ENCODE measurements at regions not wholly inside any gene's neighbourhood (a gene's known extent, or its start where the extent isn't known, plus 50 kb on each side); places are given as distances from the start of the nearest gene placed in this dataset.

DNA sequence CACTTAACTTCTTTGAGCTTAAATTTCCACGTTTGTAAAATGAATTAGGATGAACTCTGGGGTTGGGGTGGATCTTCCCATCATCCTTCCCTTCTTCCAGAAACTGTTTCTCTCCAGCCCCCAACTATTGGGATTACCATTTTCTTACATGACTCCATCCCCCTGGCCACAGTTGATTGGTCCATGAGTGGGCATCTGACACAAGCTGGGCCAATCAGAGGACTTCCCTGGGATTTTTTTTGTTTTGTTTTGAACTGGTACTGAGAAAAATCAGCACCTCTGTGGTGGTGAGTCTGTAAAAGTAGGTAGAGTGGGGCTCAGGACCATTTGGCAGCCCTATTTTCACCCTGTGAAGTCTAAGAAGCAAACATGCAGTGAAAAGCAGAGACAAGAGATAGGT lies 118.0 kb upstream of the SERTAD2 start:
- H3K27me3 ChIP-seq (ENCODE audit: control insufficient read depth, insufficient read depth, low read length): peaks cover 18% of the 10 kb centered on the region
- no peaks in the 10 kb centered on the region for H3K9me3 ChIP-seq (ENCODE audit: control insufficient read depth, low read depth, low read length)
- H3K36me3 ChIP-seq (ENCODE audit: control insufficient read depth, low read depth, low read length): no peaks in the 10 kb centered on the region
- peaks cover 7% of the 10 kb centered on the region for H3K4me1 ChIP-seq (ENCODE audit: control insufficient read depth, low read depth, low read length)
- H3K27ac ChIP-seq (ENCODE audit: low read length): no peak overlapping the region
- no peak overlapping the region for H3K9ac ChIP-seq (ENCODE audit: low read length)
- no peak overlapping the region for H3K4me3 ChIP-seq (ENCODE audit: low read length)

DNA sequence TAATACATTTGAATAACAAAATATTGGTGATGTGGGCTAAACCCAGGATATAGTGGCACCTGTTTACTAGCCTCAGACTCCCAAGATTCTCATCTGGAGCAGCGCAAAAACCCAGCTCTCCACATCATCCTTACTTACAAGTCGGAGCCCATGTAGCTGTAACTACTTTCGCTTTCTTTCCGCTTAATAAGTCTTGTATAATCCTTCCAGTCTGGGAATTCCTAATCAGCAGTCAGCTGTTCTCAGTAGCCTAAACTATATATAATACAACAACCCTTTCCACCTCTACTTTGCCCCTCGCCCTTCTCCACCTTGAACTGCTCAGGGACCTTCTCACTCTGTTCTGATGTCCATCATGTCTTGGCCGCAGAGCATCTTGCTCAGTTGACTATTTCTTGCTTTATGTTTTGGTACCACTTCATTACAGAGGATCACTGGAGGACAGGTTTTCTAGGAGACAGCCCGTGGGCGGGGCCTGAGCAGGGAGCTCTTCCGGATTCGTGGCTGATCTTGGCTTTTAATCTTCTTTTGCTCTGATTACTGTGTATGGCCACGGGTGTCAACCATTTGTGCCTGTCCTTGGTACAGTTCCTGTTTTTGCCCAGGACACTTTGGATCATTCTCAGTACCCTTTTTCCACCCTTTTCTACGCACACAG lies 119.9 kb upstream of the SERTAD2 start:
- H3K27ac ChIP-seq (ENCODE audit: low read length): no peak overlapping the region
- no peaks in the 10 kb centered on the region for H3K36me3 ChIP-seq (ENCODE audit: control insufficient read depth, low read depth, low read length)
- no peaks in the 10 kb centered on the region for H3K9me3 ChIP-seq (ENCODE audit: control insufficient read depth, low read depth, low read length)

DNA sequence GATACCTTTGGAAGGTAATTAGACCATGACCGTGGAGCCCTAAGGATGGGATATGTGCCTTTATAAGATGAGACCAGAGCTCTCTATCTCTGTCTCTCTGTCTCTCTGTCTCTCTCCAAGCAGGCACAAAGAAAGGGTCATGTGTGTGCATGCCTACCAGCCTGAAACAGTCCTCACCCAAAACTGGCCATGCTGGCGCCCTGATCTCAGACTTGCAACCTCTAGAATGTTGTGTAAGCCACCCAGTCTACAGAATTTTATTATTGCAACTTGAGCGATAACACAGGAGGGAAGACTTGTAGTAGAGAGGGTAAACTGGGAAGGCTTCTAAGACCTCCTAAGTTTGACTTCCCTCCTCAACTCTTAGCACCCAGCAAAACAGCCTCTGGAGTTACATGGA lies 124.1 kb upstream of the SERTAD2 start:
- no peak overlapping the region for H3K9ac ChIP-seq (ENCODE audit: low read length)
- no peaks in the 10 kb centered on the region for H3K9me3 ChIP-seq (ENCODE audit: control insufficient read depth, low read depth, low read length)
- no peak overlapping the region for H3K4me3 ChIP-seq (ENCODE audit: low read length)
- H3K36me3 ChIP-seq (ENCODE audit: control insufficient read depth, low read depth, low read length): no peaks in the 10 kb centered on the region
- H3K27me3 ChIP-seq (ENCODE audit: control insufficient read depth, insufficient read depth, low read length): no peaks in the 10 kb centered on the region
- H3K4me1 ChIP-seq (ENCODE audit: control insufficient read depth, low read depth, low read length): no peaks in the 10 kb centered on the region
- H3K27ac ChIP-seq (ENCODE audit: low read length): no peak overlapping the region

More for the DNA sequence above, 119.9 kb upstream of the SERTAD2 start:
- peaks cover 5% of the 10 kb centered on the region for H3K27me3 ChIP-seq (ENCODE audit: control insufficient read depth, insufficient read depth, low read length)
- H3K4me3 ChIP-seq (ENCODE audit: low read length): no peak overlapping the region
- no peak overlapping the region for H3K9ac ChIP-seq (ENCODE audit: low read length)
- H3K4me1 ChIP-seq (ENCODE audit: control insufficient read depth, low read depth, low read length): peaks cover 4% of the 10 kb centered on the region

DNA sequence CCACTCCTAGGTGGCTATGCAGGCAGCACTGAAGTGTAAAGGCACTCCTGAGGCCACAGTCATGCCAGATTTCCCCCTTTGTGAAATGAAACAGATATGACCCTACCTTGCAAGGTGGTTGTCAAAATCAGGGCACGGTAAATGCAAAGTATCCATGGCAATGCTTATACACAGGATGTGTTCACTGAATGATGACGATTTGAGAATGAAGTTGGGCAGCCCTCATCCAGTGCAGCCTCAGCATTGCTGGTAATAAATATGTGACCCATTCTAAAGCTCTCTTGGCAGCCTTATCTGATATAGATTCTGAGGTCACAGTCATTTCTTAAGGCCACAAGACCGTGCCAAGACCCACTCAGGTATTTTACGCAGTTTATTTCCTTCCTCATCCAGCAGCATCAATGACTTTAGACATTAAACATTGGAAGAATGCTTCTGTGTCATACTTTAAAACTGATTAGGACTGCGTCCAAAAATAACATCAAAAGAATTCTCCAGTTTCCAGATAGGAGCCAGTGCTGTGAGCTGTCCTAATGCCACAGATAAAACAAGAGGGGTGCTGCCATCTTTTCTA lies 125.5 kb upstream of the SERTAD2 start:
- Histone ChIP-seq H3K9ac (ENCODE audit: low read length) (no peak overlapping the region), H3K27ac (ENCODE audit: low read length) (no peak overlapping the region), H3K4me1 (ENCODE audit: control insufficient read depth, low read depth, low read length) (no peaks in the 10 kb centered on the region), H3K36me3 (ENCODE audit: control insufficient read depth, low read depth, low read length) (no peaks in the 10 kb centered on the region), H3K27me3 (ENCODE audit: control insufficient read depth, insufficient read depth, low read length) (no peaks in the 10 kb centered on the region), H3K9me3 (ENCODE audit: control insufficient read depth, low read depth, low read length) (no peaks in the 10 kb centered on the region), H3K4me3 (ENCODE audit: low read length) (no peak overlapping the region)

DNA sequence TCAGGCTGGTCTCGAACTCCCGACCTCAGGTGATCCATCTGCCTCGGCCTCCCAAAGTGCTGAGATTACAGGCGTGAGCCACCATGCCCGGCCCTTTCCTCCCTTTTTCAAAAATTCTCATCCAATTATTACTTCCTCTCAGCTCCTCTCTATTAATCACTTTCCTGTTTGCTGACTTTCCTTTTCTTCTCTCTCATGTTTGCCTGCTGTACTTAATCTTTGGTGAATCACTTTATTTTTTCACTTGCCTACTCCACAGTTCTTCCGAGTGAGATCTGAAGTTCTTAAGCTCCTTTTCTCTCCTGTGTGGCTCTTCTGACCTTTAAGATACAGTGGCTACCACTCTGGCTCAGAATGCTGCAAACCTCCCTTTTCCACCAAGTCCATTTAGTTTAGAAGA lies 126.3 kb upstream of the SERTAD2 start:
- Histone ChIP-seq H3K27me3 (ENCODE audit: control insufficient read depth, insufficient read depth, low read length) (no peaks in the 10 kb centered on the region), H3K9me3 (ENCODE audit: control insufficient read depth, low read depth, low read length) (no peaks in the 10 kb centered on the region), H3K4me1 (ENCODE audit: control insufficient read depth, low read depth, low read length) (no peaks in the 10 kb centered on the region), H3K9ac (ENCODE audit: low read length) (no peak overlapping the region), H3K27ac (ENCODE audit: low read length) (no peak overlapping the region), H3K36me3 (ENCODE audit: control insufficient read depth, low read depth, low read length) (no peaks in the 10 kb centered on the region), H3K4me3 (ENCODE audit: low read length) (no peak overlapping the region)

DNA sequence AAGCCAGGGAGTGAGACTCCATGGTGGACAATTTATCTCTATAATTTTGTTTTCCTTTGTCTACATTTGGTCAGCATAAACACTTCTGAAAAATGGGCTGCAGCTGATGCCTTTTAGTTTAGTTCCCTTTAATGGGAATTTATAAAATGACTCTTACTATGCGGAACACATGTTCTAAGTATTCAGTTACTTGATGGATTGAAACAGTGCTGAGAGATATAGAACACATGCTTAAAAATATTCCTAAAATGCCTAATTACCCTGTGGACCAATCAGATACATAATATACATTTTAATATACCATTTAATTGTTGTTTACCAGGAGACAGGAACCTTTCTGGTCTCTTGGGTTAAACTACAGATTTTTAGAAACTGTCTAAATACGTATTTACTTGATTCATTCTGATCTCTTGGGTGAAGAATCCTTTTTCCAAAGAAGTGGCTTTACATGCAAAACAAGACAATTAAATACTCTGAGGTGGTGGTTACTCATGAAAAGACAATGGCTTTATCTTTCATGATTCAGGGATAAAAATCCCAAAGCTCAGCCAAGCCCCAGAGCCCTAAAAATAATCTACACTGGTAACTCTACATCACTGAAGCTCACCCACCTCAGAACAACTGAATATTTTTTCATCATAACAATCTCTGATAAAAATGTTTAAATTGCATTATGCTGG lies 128.1 kb upstream of the SERTAD2 start:
- H3K9ac ChIP-seq (ENCODE audit: low read length): no peak overlapping the region
- H3K27ac ChIP-seq (ENCODE audit: low read length): no peak overlapping the region
- H3K4me1 ChIP-seq (ENCODE audit: control insufficient read depth, low read depth, low read length): no peaks in the 10 kb centered on the region
- H3K36me3 ChIP-seq (ENCODE audit: control insufficient read depth, low read depth, low read length): no peaks in the 10 kb centered on the region
- H3K4me3 ChIP-seq (ENCODE audit: low read length): no peak overlapping the region
- H3K27me3 ChIP-seq (ENCODE audit: control insufficient read depth, insufficient read depth, low read length): no peaks in the 10 kb centered on the region
- H3K9me3 ChIP-seq (ENCODE audit: control insufficient read depth, low read depth, low read length): no peaks in the 10 kb centered on the region

DNA sequence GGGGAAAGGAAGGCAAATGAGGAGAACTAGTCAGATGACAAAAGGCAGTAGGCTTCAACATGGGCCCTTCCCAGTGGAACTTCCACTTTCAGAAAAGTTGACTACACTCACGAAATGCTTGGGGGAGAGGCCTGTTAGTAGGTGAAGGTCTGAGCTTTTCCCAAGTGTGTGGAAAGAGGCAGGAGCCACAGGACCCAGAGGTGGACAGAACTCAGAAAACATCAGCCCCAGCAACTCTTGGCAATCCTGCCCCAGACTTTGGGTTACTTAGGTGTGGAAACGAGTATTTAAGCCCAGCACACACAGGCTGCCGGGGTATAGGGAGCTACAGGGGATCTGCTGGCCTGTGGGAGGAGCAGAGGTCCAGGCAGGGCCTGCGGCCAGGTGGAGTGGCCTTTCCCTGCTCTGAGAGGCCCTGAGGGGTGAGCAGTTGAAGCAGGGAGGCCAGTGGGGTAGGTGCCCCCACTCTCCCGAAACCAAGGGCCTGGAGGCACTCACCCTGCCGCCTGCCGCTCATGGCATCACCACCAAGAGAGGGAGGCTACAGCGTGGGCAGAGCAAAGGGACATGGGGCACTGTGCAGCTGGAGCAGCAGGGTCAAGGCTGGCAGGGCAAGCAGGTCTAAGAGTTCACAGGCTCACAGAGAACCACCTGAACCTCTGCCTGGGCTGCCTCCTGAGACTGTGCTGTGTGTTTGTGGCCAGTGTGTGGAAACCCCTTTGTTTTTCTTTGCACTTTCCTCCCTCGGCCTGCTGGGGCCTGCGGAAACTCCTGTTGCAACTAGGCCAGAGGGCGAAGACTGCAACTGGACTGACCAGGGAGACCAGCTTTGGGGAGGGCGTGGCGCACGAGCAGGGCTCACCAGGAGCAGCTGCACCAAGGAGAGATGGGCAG lies 130.7 kb upstream of the SERTAD2 start:
- no peak overlapping the region for H3K9ac ChIP-seq (ENCODE audit: low read length)
- H3K4me3 ChIP-seq (ENCODE audit: low read length): no peak overlapping the region
- H3K9me3 ChIP-seq (ENCODE audit: control insufficient read depth, low read depth, low read length): no peaks in the 10 kb centered on the region
- H3K36me3 ChIP-seq (ENCODE audit: control insufficient read depth, low read depth, low read length): no peaks in the 10 kb centered on the region
- no peak overlapping the region for H3K27ac ChIP-seq (ENCODE audit: low read length)
- H3K27me3 ChIP-seq (ENCODE audit: control insufficient read depth, insufficient read depth, low read length): no peaks in the 10 kb centered on the region
- H3K4me1 ChIP-seq (ENCODE audit: control insufficient read depth, low read depth, low read length): no peaks in the 10 kb centered on the region

DNA sequence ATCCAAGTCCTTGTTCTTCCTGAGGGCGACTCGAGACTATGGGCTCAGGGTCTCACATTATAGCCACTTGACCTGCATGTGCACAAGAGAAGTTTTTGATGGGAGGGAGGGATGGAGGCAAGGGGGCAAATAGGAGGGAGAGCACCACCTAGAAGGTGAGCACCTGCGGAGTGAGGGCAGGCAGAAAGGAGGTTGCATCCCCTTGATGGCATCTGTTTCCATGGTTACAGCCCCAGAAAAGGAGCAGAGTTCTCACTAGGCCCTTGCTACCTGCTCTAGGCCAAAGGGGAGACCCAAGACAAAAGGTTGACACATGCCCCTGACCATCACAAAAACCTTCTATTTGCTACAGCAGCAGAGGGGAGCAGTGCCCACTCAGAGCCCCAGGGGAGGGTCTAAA lies 131.5 kb upstream of the SERTAD2 start:
- Histone ChIP-seq H3K4me1 (ENCODE audit: control insufficient read depth, low read depth, low read length) (no peaks in the 10 kb centered on the region), H3K27ac (ENCODE audit: low read length) (no peak overlapping the region), H3K36me3 (ENCODE audit: control insufficient read depth, low read depth, low read length) (no peaks in the 10 kb centered on the region), H3K9me3 (ENCODE audit: control insufficient read depth, low read depth, low read length) (no peaks in the 10 kb centered on the region), H3K27me3 (ENCODE audit: control insufficient read depth, insufficient read depth, low read length) (no peaks in the 10 kb centered on the region), H3K9ac (ENCODE audit: low read length) (no peak overlapping the region), H3K4me3 (ENCODE audit: low read length) (no peak overlapping the region)

DNA sequence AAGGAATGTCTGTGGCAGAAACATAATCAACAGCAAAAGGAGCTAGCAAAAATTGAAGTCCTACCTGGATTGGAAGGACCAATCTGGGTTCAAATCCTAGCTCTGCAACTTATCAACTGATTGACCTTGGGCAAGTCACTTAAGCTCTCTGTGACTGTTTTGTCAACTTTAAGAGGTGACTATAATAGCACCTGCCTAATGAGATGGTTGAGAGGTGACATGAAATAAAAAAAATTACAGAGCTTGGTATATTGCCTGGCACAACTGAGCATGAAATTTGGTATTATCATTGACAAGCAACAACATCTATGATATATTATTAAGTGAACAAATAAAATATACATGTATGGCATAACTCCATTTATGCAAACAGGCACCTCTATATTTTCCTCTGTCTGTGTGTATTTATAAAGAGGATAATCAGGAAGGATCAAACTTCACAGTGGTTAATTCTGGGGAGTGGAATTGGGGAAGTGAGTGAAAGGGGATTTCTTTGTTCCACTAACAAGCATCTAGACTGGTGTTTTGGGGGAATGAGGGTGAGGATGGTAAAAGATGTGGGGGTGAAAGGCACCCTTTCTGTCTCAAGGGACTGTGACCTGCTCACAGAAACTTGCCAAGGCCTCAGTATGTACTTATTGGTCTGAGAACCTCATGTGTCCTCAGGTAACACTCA lies 132.8 kb upstream of the SERTAD2 start:
- Histone ChIP-seq H3K36me3 (ENCODE audit: control insufficient read depth, low read depth, low read length) (no peaks in the 10 kb centered on the region), H3K4me1 (ENCODE audit: control insufficient read depth, low read depth, low read length) (no peaks in the 10 kb centered on the region), H3K9me3 (ENCODE audit: control insufficient read depth, low read depth, low read length) (no peaks in the 10 kb centered on the region), H3K27me3 (ENCODE audit: control insufficient read depth, insufficient read depth, low read length) (no peaks in the 10 kb centered on the region), H3K4me3 (ENCODE audit: low read length) (no peak overlapping the region), H3K9ac (ENCODE audit: low read length) (no peak overlapping the region), H3K27ac (ENCODE audit: low read length) (no peak overlapping the region)

DNA sequence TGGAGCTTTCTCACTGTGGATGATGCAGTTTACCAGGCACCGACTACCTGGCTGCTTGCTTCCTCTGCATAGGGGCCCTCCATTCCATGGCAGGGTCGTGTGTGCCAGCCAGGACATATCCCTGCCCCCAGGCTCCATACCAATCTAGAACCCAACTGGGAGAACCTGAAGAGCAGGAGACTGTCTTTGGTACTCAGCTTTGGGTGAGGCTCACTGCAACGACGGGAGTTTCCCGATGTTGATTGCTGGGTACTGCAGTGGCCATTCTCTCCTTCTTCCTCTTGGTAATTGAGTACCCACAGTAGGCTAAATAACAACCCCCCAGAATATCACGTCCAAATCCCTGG lies 133.3 kb upstream of the SERTAD2 start:
- no peaks in the 10 kb centered on the region for H3K9me3 ChIP-seq (ENCODE audit: control insufficient read depth, low read depth, low read length)
- no peaks in the 10 kb centered on the region for H3K4me1 ChIP-seq (ENCODE audit: control insufficient read depth, low read depth, low read length)
- no peak overlapping the region for H3K4me3 ChIP-seq (ENCODE audit: low read length)
- no peaks in the 10 kb centered on the region for H3K36me3 ChIP-seq (ENCODE audit: control insufficient read depth, low read depth, low read length)
- no peak overlapping the region for H3K27ac ChIP-seq (ENCODE audit: low read length)
- H3K9ac ChIP-seq (ENCODE audit: low read length): no peak overlapping the region
- no peaks in the 10 kb centered on the region for H3K27me3 ChIP-seq (ENCODE audit: control insufficient read depth, insufficient read depth, low read length)

DNA sequence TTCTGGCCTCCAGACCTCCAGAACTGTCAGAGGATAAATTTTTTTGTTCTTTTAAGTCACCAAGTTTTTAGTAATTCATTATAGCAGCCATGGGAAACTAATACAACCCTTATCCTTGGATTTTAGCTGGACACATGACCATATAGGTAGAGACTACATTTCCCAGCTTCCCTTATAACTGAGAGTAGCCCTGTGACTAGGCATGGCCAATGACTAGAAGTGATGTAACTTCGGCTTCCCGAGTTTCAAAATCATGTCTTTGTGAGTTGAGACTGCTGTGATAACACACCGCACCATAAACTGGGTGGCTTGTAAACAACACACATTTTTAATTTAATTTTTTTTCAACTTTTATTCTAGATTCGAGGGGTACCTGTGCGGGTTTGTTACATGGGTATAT lies 134.0 kb upstream of the SERTAD2 start:
- no peaks in the 10 kb centered on the region for H3K36me3 ChIP-seq (ENCODE audit: control insufficient read depth, low read depth, low read length)
- H3K9me3 ChIP-seq (ENCODE audit: control insufficient read depth, low read depth, low read length): no peaks in the 10 kb centered on the region
- H3K27ac ChIP-seq (ENCODE audit: low read length): no peak overlapping the region
- no peaks in the 10 kb centered on the region for H3K27me3 ChIP-seq (ENCODE audit: control insufficient read depth, insufficient read depth, low read length)
- no peak overlapping the region for H3K9ac ChIP-seq (ENCODE audit: low read length)
- H3K4me3 ChIP-seq (ENCODE audit: low read length): no peak overlapping the region
- H3K4me1 ChIP-seq (ENCODE audit: control insufficient read depth, low read depth, low read length): no peaks in the 10 kb centered on the region
